ENCODE measurements at regions not wholly inside any gene's neighbourhood (a gene's known extent, or its start where the extent isn't known, plus 50 kb on each side); places are given as distances from the start of the nearest gene placed in this dataset.

GRCh38 chr2:126446106-126446695 is 209.8 kb upstream of the GYPC start:
- Histone ChIP-seq H3F3A (replicated peaks; ENCODE audit: low read depth) (no peaks in the 10 kb centered on the region), H3K9me2 (ENCODE audit: insufficient read depth) (no peaks in the 10 kb centered on the region), H3K4me1 (ENCODE audit: insufficient read depth) (no peaks in the 10 kb centered on the region), H3K4me2 (no peak overlapping the region), H3K27me3 (ENCODE audit: insufficient read depth) (no peaks in the 10 kb centered on the region), H3K79me2 (replicated peaks; ENCODE audit: insufficient read depth) (no peaks in the 10 kb centered on the region), H3K4me3 (no peak overlapping the region), H3K27ac (ENCODE audit: low read depth) (no peak overlapping the region), H4K20me1 (replicated peaks; ENCODE audit: insufficient read depth) (no peaks in the 10 kb centered on the region), H3K36me3 (ENCODE audit: insufficient read depth) (no peaks in the 10 kb centered on the region; the same call in 1 of the 2 replicates), H2AFZ (no peak overlapping the region)
- Mint-ChIP-seq H3K4me1 (no peaks in the 10 kb centered on the region), H3K9me3 (no peaks in the 10 kb centered on the region), H3K27ac (no peak overlapping the region), H3K36me3 (ENCODE audit: low read depth) (no peaks in the 10 kb centered on the region), H3K27me3 (ENCODE audit: insufficient read depth, low read depth, poor library complexity) (peaks cover 4% of the 10 kb centered on the region), H3K4me3 (no peak overlapping the region)
- TF ChIP-seq ZNF114 (CRISPR knock-in tag; IDR thresholded peaks at IDR 0.05) (no peak), ZNF331 (CRISPR knock-in tag; IDR thresholded peaks at IDR 0.05; ENCODE audit: low read depth) (no peak), EZH2 (IDR thresholded peaks at IDR 0.05; ENCODE audit: low read depth, unreplicated experiment) (no peak), STAT1 (IDR thresholded peaks at IDR 0.05; ENCODE audit: unreplicated experiment) (no peak), ETS1 (IDR thresholded peaks at IDR 0.05) (no peak), ZNF462 (CRISPR knock-in tag; IDR thresholded peaks at IDR 0.05) (no peak), POLR2AphosphoS5 (IDR thresholded peaks at IDR 0.05; ENCODE audit: low read depth) (no peak), JUNB (IDR thresholded peaks at IDR 0.05; ENCODE audit: unreplicated experiment) (no peak), NANOG (IDR thresholded peaks at IDR 0.05; ENCODE audit: borderline replicate concordance) (no peak), CREB1 (CRISPR knock-in tag; IDR thresholded peaks at IDR 0.05; ENCODE audit: low read depth) (no peak), EZH2phosphoT487 (IDR thresholded peaks at IDR 0.05; ENCODE audit: unreplicated experiment) (no peak)
- TF ChIP-seq, protein P1, sequence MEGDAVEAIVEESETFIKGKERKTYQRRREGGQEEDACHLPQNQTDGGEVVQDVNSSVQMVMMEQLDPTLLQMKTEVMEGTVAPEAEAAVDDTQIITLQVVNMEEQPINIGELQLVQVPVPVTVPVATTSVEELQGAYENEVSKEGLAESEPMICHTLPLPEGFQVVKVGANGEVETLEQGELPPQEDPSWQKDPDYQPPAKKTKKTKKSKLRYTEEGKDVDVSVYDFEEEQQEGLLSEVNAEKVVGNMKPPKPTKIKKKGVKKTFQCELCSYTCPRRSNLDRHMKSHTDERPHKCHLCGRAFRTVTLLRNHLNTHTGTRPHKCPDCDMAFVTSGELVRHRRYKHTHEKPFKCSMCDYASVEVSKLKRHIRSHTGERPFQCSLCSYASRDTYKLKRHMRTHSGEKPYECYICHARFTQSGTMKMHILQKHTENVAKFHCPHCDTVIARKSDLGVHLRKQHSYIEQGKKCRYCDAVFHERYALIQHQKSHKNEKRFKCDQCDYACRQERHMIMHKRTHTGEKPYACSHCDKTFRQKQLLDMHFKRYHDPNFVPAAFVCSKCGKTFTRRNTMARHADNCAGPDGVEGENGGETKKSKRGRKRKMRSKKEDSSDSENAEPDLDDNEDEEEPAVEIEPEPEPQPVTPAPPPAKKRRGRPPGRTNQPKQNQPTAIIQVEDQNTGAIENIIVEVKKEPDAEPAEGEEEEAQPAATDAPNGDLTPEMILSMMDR (conservative IDR thresholded peaks at IDR 0.05; ENCODE audit: low read depth in 2 of 2) = no peak
- TF ChIP-seq, protein P2, sequence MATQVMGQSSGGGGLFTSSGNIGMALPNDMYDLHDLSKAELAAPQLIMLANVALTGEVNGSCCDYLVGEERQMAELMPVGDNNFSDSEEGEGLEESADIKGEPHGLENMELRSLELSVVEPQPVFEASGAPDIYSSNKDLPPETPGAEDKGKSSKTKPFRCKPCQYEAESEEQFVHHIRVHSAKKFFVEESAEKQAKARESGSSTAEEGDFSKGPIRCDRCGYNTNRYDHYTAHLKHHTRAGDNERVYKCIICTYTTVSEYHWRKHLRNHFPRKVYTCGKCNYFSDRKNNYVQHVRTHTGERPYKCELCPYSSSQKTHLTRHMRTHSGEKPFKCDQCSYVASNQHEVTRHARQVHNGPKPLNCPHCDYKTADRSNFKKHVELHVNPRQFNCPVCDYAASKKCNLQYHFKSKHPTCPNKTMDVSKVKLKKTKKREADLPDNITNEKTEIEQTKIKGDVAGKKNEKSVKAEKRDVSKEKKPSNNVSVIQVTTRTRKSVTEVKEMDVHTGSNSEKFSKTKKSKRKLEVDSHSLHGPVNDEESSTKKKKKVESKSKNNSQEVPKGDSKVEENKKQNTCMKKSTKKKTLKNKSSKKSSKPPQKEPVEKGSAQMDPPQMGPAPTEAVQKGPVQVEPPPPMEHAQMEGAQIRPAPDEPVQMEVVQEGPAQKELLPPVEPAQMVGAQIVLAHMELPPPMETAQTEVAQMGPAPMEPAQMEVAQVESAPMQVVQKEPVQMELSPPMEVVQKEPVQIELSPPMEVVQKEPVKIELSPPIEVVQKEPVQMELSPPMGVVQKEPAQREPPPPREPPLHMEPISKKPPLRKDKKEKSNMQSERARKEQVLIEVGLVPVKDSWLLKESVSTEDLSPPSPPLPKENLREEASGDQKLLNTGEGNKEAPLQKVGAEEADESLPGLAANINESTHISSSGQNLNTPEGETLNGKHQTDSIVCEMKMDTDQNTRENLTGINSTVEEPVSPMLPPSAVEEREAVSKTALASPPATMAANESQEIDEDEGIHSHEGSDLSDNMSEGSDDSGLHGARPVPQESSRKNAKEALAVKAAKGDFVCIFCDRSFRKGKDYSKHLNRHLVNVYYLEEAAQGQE (IDR thresholded peaks at IDR 0.05; ENCODE audit: unreplicated experiment) = no peak
- no peak; the same call in 2 of the 3 replicates for ATAC-seq
- no peak for DNase-seq (ENCODE audit: low spot score)
